MM.1S (cell line): ENCODE measurements at regions not wholly inside any gene's neighbourhood (a gene's known extent, or its start where the extent isn't known, plus 50 kb on each side); places are given as distances from the start of the nearest gene placed in this dataset.

ENCODE experiments used
- CTCF ChIP-seq: fragments of 300-600 bp; sonication (generic); IDR thresholded peaks from 2 replicates; pipeline ENCODE4 v1.5.1; 2016; ENCODE audit warnings: antibody characterized with exemption, low read length, mixed read lengths
- EZH2 ChIP-seq: fragments of 300-600 bp; sonication (generic); optimal IDR thresholded peaks from 2 replicates; pipeline ENCODE3; 2017; ENCODE audit warnings: low read depth, mild to moderate bottlenecking, antibody characterized with exemption, low read length, mixed read lengths

- TF ChIP-seq CTCF (no peak), EZH2 (no peak)
Measured at GRCh38 chr16:54805648-54806047, 125.0 kb upstream of the IRX5 start.
